Hepatocyte (in vitro differentiated cells): ENCODE measurements at regions not wholly inside any gene's neighbourhood (a gene's known extent, or its start where the extent isn't known, plus 50 kb on each side); places are given as distances from the start of the nearest gene placed in this dataset.

Experiments
- EZH2 ChIP-seq: fragments of 200-600 bp; sonication (generic); IDR thresholded peaks from 2 replicates; pipeline ENCODE4 v1.6.1; 2016; ENCODE audit warnings: antibody characterized with exemption, mild to moderate bottlenecking, borderline replicate concordance
- EZH2phosphoT487 ChIP-seq: fragments of 200-600 bp; sonication (generic); IDR thresholded peaks from one replicate; pipeline ENCODE4 v1.6.1; 2018; ENCODE audit warnings: antibody characterized with exemption, mild to moderate bottlenecking, low read depth, moderate library complexity; ENCODE audit not compliant: unreplicated experiment, severe bottlenecking
- TF ChIP-seq, protein P1 (sequence below): fragments of 200-600 bp; sonication (generic); IDR thresholded peaks from 2 replicates; pipeline ENCODE4 v1.5.1; 2016; ENCODE audit warnings: antibody characterized with exemption, mild to moderate bottlenecking; ENCODE audit not compliant: poor library complexity

DNA sequence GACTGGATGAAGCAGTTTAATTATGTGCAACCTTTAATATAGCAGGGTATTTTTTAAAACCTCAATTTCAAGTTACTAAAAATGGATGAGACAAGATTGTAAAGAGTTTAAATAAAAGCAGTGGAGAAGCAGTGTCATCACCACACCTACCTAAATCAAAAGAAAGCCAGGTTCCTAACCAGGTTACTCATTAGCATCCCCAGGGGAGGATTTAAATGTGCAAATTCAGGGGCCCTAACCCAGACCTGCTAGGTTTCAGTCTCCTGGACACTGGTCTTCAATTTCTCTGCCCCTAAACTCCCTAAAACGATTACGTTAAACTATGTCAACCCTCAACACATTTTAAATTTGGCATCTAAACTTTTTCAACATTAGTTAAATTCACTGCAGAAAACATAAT, 116.9 kb upstream of the KLF3 start:
- TF ChIP-seq EZH2 (no peak), EZH2phosphoT487 (no peak)
- TF ChIP-seq, protein P1, sequence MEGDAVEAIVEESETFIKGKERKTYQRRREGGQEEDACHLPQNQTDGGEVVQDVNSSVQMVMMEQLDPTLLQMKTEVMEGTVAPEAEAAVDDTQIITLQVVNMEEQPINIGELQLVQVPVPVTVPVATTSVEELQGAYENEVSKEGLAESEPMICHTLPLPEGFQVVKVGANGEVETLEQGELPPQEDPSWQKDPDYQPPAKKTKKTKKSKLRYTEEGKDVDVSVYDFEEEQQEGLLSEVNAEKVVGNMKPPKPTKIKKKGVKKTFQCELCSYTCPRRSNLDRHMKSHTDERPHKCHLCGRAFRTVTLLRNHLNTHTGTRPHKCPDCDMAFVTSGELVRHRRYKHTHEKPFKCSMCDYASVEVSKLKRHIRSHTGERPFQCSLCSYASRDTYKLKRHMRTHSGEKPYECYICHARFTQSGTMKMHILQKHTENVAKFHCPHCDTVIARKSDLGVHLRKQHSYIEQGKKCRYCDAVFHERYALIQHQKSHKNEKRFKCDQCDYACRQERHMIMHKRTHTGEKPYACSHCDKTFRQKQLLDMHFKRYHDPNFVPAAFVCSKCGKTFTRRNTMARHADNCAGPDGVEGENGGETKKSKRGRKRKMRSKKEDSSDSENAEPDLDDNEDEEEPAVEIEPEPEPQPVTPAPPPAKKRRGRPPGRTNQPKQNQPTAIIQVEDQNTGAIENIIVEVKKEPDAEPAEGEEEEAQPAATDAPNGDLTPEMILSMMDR, result no peak
